Endothelial cell of umbilical vein (primary cell): ENCODE measurements at regions not wholly inside any gene's neighbourhood (a gene's known extent, or its start where the extent isn't known, plus 50 kb on each side); places are given as distances from the start of the nearest gene placed in this dataset.

ENCODE experiments used
- BruUV-seq: library from RNA; stranded (reverse); fragments of 400-500 nt; replicated peaks from 2 replicates; lab custom pipeline; 2021; lab: Mats Ljungman, UMichigan
- CTCF ChIA-PET: fragments of 300-600, 350-600 bp; sonication (Branson Sonifier 250); formaldehyde crosslinking; loops from one replicate; lab custom pipeline; 2021; ENCODE audit warnings: antibody characterized with exemption, inconsistent platforms; lab: Charles Lee
- POLR2A ChIA-PET: fragments of 300-600, 350-600 bp; sonication (Branson Sonifier 250); formaldehyde crosslinking; loops from one replicate; lab custom pipeline; 2021; ENCODE audit warnings: antibody characterized with exemption, inconsistent platforms; lab: Charles Lee
- DNase-seq: peaks from one replicate; pipeline ENCODE4 v3.0.0-alpha.2; 2011; ENCODE audit warnings: low read depth, low spot score
- FAIRE-seq: peaks from 2 replicates; lab custom pipeline; 2011; peaks lifted over from hg19 to GRCh38; lab: Jason Lieb, UNC
- H2AFZ ChIP-seq: 2 replicates; pipeline ENCODE4 v1.6.0; 2012; ENCODE audit warnings: low read depth, low read length, control low read depth, inconsistent platforms
- H3K27ac ChIP-seq: 2 replicates; pipeline ENCODE4 v1.5.1; 2011; ENCODE audit warnings: low read depth, mild to moderate bottlenecking, control low read depth, low read length, moderate library complexity; ENCODE audit not compliant: insufficient read depth
- H3K27me3 ChIP-seq, 2 experiments: 2 replicates each; pipeline versions ENCODE4 v1.6.0 to v1.6.1; 2011; ENCODE audit warnings: low read length in 2 of 2, mixed read lengths in 1 of 2; ENCODE audit not compliant: control insufficient read depth in 2 of 2, insufficient read depth in 2 of 2
- H3K36me3 ChIP-seq, 2 experiments: 2 replicates in 1 of 2; 3 replicates in 1 of 2; pipeline ENCODE4 v1.5.1; 2011; ENCODE audit warnings: low read length in 2 of 2, mild to moderate bottlenecking in 1 of 2, moderate library complexity in 1 of 2; ENCODE audit not compliant: control insufficient read depth in 2 of 2, insufficient read depth in 2 of 2; ENCODE audit errors: extremely low read depth in 1 of 2
- H3K4me1 ChIP-seq: 3 replicates; pipeline ENCODE4 v1.5.1; 2011; ENCODE audit warnings: mild to moderate bottlenecking, low read length; ENCODE audit not compliant: control insufficient read depth, insufficient read depth; ENCODE audit errors: extremely low read depth
- H3K4me2 ChIP-seq: 2 replicates; pipeline ENCODE4 v1.6.1; 2011; ENCODE audit warnings: low read length, control low read depth, mixed read lengths; ENCODE audit not compliant: insufficient read depth
- H3K4me3 ChIP-seq, 3 experiments: fragments of 200-600 bp in 1 of 3; sonication (generic), shearing (Covaris generic) in 1 of 3; replicated peaks in 1 of 3; 2 replicates each; pipeline ENCODE4 v1.5.1; 2011 to 2016; ENCODE audit warnings: control low read depth in 3 of 3, low read length in 3 of 3, mild to moderate bottlenecking in 2 of 3, inconsistent platforms in 1 of 3, low read depth in 1 of 3, moderate library complexity in 1 of 3; ENCODE audit not compliant: insufficient read depth in 1 of 3
- H3K79me2 ChIP-seq: 2 replicates; pipeline ENCODE4 v1.6.0; 2012; ENCODE audit warnings: low read length, inconsistent platforms; ENCODE audit not compliant: control insufficient read depth, insufficient read depth
- H3K9ac ChIP-seq: replicated peaks from 2 replicates; pipeline ENCODE3; 2011; ENCODE audit warnings: low read length, control low read depth; ENCODE audit not compliant: insufficient read depth; ENCODE audit errors: extremely low read depth
- H3K9me1 ChIP-seq: replicated peaks from 3 replicates; pipeline ENCODE4 v1.6.0; 2011; ENCODE audit warnings: mild to moderate bottlenecking, low read length; ENCODE audit not compliant: control insufficient read depth, insufficient read depth; ENCODE audit errors: extremely low read depth
- H3K9me3 ChIP-seq: replicated peaks from 2 replicates; pipeline ENCODE4 v1.5.1; 2012; ENCODE audit warnings: low read length, inconsistent platforms; ENCODE audit not compliant: control insufficient read depth, insufficient read depth
- H4K20me1 ChIP-seq: replicated peaks from 2 replicates; pipeline ENCODE3; 2011; ENCODE audit warnings: mild to moderate bottlenecking, low read length; ENCODE audit not compliant: control insufficient read depth, insufficient read depth; ENCODE audit errors: extremely low read depth
- CTCF ChIP-seq, 2 donors: IDR thresholded peaks; 1 replicate in 1 of 2; 2 replicates in 1 of 2; pipeline ENCODE4 v1.5.1; 2011; ENCODE audit warnings: low read length in 2 of 2, mild to moderate bottlenecking in 2 of 2, moderate library complexity in 2 of 2, control low read depth in 1 of 2, inconsistent platforms in 1 of 2, low read depth in 1 of 2; ENCODE audit not compliant: insufficient read depth in 1 of 2; ENCODE audit errors: extremely low read depth in 1 of 2
- EZH2 ChIP-seq: IDR thresholded peaks from 2 replicates; pipeline ENCODE4 v1.6.1; 2012; ENCODE audit warnings: borderline replicate concordance, low read depth, mild to moderate bottlenecking, moderate library complexity, low read length, inconsistent platforms; ENCODE audit not compliant: severe bottlenecking
- FOS ChIP-seq: IDR thresholded peaks from 2 replicates; pipeline ENCODE4 v1.6.1; 2011; ENCODE audit warnings: mild to moderate bottlenecking, low read length, moderate library complexity, borderline replicate concordance; ENCODE audit not compliant: insufficient read depth
- GATA2 ChIP-seq: IDR thresholded peaks from 2 replicates; pipeline ENCODE4 v1.7.0; 2011; ENCODE audit warnings: low read depth, mild to moderate bottlenecking, moderate library complexity, mixed read lengths, low read length; ENCODE audit not compliant: insufficient read length, insufficient read depth
- JUN ChIP-seq: IDR thresholded peaks from 2 replicates; pipeline ENCODE4 v1.6.1; 2011; ENCODE audit warnings: borderline replicate concordance, low read depth; ENCODE audit not compliant: insufficient read length, insufficient read depth
- MAX ChIP-seq: IDR thresholded peaks from 2 replicates; pipeline ENCODE4 v1.6.1; 2011; ENCODE audit not compliant: insufficient read depth, insufficient read length
- MYC ChIP-seq: IDR thresholded peaks from one replicate; pipeline ENCODE4 v1.6.1; 2011; ENCODE audit warnings: mild to moderate bottlenecking, low read depth, low read length
- POLR2A ChIP-seq: IDR thresholded peaks from 2 replicates; pipeline ENCODE4 v1.6.1; 2012; ENCODE audit warnings: low read depth, mild to moderate bottlenecking, control low read depth, low read length
- POLR2AphosphoS5 ChIP-seq: IDR thresholded peaks from 2 replicates; pipeline ENCODE4 v1.6.1; 2012; ENCODE audit warnings: low read depth, mild to moderate bottlenecking, control low read depth, low read length, moderate library complexity; ENCODE audit not compliant: insufficient read depth
- dilution Hi-C: fragments of 300-500 bp; cut with MboI; formaldehyde crosslinking; loops from one replicate; pipeline ENCODE4 v1.15.0; 2019; ENCODE audit warnings: low sequenced_read_pairs; ENCODE audit not compliant: extremely low pct_ligation_motif_present
- intact Hi-C: fragments of 100-400 bp; cut with micrococcal nuclease; formaldehyde crosslinking; loops from one replicate; pipeline ENCODE4 v1.10.0; 2022

- Histone ChIP-seq H3K4me1 (no peaks in the 10 kb centered on the region), H3K4me2 (no peak overlapping the region), H3K79me2 (no peaks in the 10 kb centered on the region), H3K27ac (no peak overlapping the region), H3K9me1 (no peaks in the 10 kb centered on the region), H3K9me3 (no peaks in the 10 kb centered on the region), H3K27me3 (no peaks in the 10 kb centered on the region), H2AFZ (no peak overlapping the region), H3K36me3 (no peaks in the 10 kb centered on the region), H3K9ac (no peak overlapping the region), H3K4me3 (no peak overlapping the region), H4K20me1 (no peaks in the 10 kb centered on the region)
- BruUV-seq: no TSS peak
- intact Hi-C loops: no loop called here
- dilution Hi-C loops: no loop called here
- FAIRE-seq: no peak
- TF ChIP-seq MYC (no peak), CTCF (IDR thresholded peaks at IDR 0.05; ENCODE audit: extremely low read depth in 1 of 2, insufficient read depth in 1 of 2, low read depth in 1 of 2, low read length in 2 of 2) (no peak), FOS (no peak), EZH2 (no peak), POLR2AphosphoS5 (no peak)
- ChIA-PET CTCF (no interaction called here), POLR2A (no interaction called here)
- DNase-seq: no peak
Measured at GRCh38 chr3:106103383-106103782, 234.6 kb upstream of the CBLB start.

- Histone ChIP-seq H4K20me1 (no peaks in the 10 kb centered on the region), H3K4me1 (no peaks in the 10 kb centered on the region), H3K4me2 (no peak overlapping the region), H2AFZ (no peak overlapping the region), H3K27ac (no peak overlapping the region), H3K9me3 (no peaks in the 10 kb centered on the region), H3K9me1 (no peaks in the 10 kb centered on the region), H3K9ac (no peak overlapping the region), H3K4me3 (no peak overlapping the region), H3K79me2 (no peaks in the 10 kb centered on the region), H3K27me3 (no peaks in the 10 kb centered on the region), H3K36me3 (no peaks in the 10 kb centered on the region)
- no peak for TF ChIP-seq POLR2A
- TF ChIP-seq CTCF (IDR thresholded peaks at IDR 0.05; ENCODE audit: extremely low read depth in 1 of 2, insufficient read depth in 1 of 2, low read depth in 1 of 2, low read length in 2 of 2): no peak
- no peak for TF ChIP-seq EZH2
- TF ChIP-seq JUN: no peak
- TF ChIP-seq GATA2: no peak
- no peak for TF ChIP-seq FOS
- TF ChIP-seq MAX: no peak
- TF ChIP-seq MYC: no peak
- TF ChIP-seq POLR2AphosphoS5: no peak
- FAIRE-seq: no peak
- intact Hi-C loops: no loop called here
- CTCF ChIA-PET: no interaction called here
- no peak for DNase-seq
- dilution Hi-C loops: no loop called here
- POLR2A ChIA-PET: no interaction called here
- no TSS peak for BruUV-seq
Measured at GRCh38 chr3:106104078-106104477, 235.3 kb upstream of the CBLB start.
